Mesendoderm (in vitro differentiated cells): ENCODE measurements at regions not wholly inside any gene's neighbourhood (a gene's known extent, or its start where the extent isn't known, plus 50 kb on each side); places are given as distances from the start of the nearest gene placed in this dataset.
A peak's percentile ranks its signal among the peaks of the same experiment; 100 is the strongest.

Source experiments
- DNase-seq: peaks from one replicate; pipeline ENCODE4 v3.0.0; 2013
- H2AK5ac ChIP-seq: 2 replicates; pipeline ENCODE4 v1.6.1; 2013; ENCODE audit warnings: low read length, inconsistent platforms
- H2BK120ac ChIP-seq: 2 replicates; pipeline ENCODE4 v1.6.1; 2013; ENCODE audit warnings: low read depth, mild to moderate bottlenecking, low read length, moderate library complexity, mixed read lengths
- H2BK15ac ChIP-seq: replicated peaks from 2 replicates; pipeline ENCODE4 v1.6.1; 2013; ENCODE audit warnings: low read depth, mild to moderate bottlenecking, moderate library complexity
- H2BK5ac ChIP-seq: 2 replicates; pipeline ENCODE4 v1.6.1; 2013; ENCODE audit warnings: low read length, inconsistent platforms
- H3K18ac ChIP-seq: 2 replicates; pipeline ENCODE4 v1.6.1; 2013; ENCODE audit warnings: mild to moderate bottlenecking, low read length, mixed read lengths
- H3K23ac ChIP-seq: one replicate; pipeline ENCODE4 v1.6.1; 2013; ENCODE audit warnings: low read length
- H3K27ac ChIP-seq: 2 replicates; pipeline ENCODE4 v1.5.1; 2013; ENCODE audit warnings: low read depth, mild to moderate bottlenecking, inconsistent platforms, low read length, moderate library complexity
- H3K27me3 ChIP-seq: 2 replicates; pipeline ENCODE4 v1.6.1; 2013; ENCODE audit warnings: low read length, control low read depth, mild to moderate bottlenecking, inconsistent platforms; ENCODE audit not compliant: insufficient read depth, poor library complexity
- H3K36me3 ChIP-seq: 2 replicates; pipeline ENCODE4 v1.6.1; 2013; ENCODE audit warnings: low read length, inconsistent platforms; ENCODE audit not compliant: control insufficient read depth, insufficient read depth
- H3K4ac ChIP-seq: one replicate; pipeline ENCODE4 v1.6.1; 2013; ENCODE audit warnings: low read depth, mild to moderate bottlenecking, low read length, moderate library complexity
- H3K4me1 ChIP-seq: 2 replicates; pipeline ENCODE4 v1.6.1; 2013; ENCODE audit warnings: low read depth, low read length, inconsistent platforms; ENCODE audit not compliant: control insufficient read depth
- H3K4me2 ChIP-seq: 2 replicates; pipeline ENCODE4 v1.6.1; 2013; ENCODE audit warnings: low read length
- H3K4me3 ChIP-seq: 2 replicates; pipeline ENCODE4 v1.5.1; 2013; ENCODE audit warnings: mild to moderate bottlenecking, low read length
- H3K56ac ChIP-seq: one replicate; pipeline ENCODE4 v1.6.1; 2013; ENCODE audit warnings: low read length
- H3K79me1 ChIP-seq: 2 replicates; pipeline ENCODE4 v1.6.1; 2013; ENCODE audit warnings: low read length, inconsistent platforms
- H3K79me2 ChIP-seq: 2 replicates; pipeline ENCODE4 v1.6.1; 2013; ENCODE audit warnings: mild to moderate bottlenecking, low read length; ENCODE audit not compliant: control insufficient read depth, insufficient read depth
- H3K9ac ChIP-seq: 2 replicates; pipeline ENCODE4 v1.6.1; 2013; ENCODE audit warnings: low read length, inconsistent platforms
- H4K5ac ChIP-seq: one replicate; pipeline ENCODE4 v1.6.1; 2013; ENCODE audit warnings: low read length
- H4K8ac ChIP-seq: one replicate; pipeline ENCODE4 v1.6.1; 2013; ENCODE audit warnings: low read depth, mild to moderate bottlenecking, control low read depth, low read length, moderate library complexity
- WGBS: extraction: QIAGEN DNeasy Blood & Tissue Kit; methylation state at CpG from one replicate; pipeline ENCODE4 v1.1.7; 2013; ENCODE audit warnings: low lambda C conversion rate, missing lambda C conversion rate; ENCODE audit not compliant: insufficient coverage; ENCODE audit errors: extremely low coverage; 5-methylcytosine and 5-hydroxymethylcytosine counted together

- Histone ChIP-seq H3K4me2 (no peak overlapping the region), H2AK5ac (no peak overlapping the region), H3K56ac (no peak overlapping the region), H3K4ac (no peak overlapping the region), H2BK120ac (no peak overlapping the region), H4K8ac (no peak overlapping the region), H3K79me2 (no peaks in the 10 kb centered on the region), H3K18ac (no peak overlapping the region), H3K4me1 (peaks cover 6% of the 10 kb centered on the region), H2BK5ac (no peak overlapping the region), H3K36me3 (no peaks in the 10 kb centered on the region), H3K27ac (no peak overlapping the region), H4K5ac (no peak overlapping the region), H3K4me3 (no peak overlapping the region), H2BK15ac (no peak overlapping the region), H3K79me1 (no peaks in the 10 kb centered on the region), H3K9ac (no peak overlapping the region), H3K27me3 (no peaks in the 10 kb centered on the region), H3K23ac (no peak overlapping the region)
- no CpG with 5 or more reads among the region's 2 CpGs for WGBS
- DNase-seq, result no peak
Measured at GRCh38 chr6:113669606-113670005, 187.5 kb upstream of the MARCKS start.

- Histone ChIP-seq H2BK15ac (no peak overlapping the region), H3K4me2 (no peak overlapping the region), H4K8ac (no peak overlapping the region), H3K79me2 (no peaks in the 10 kb centered on the region), H3K4me1 (peaks cover 6% of the 10 kb centered on the region), H3K9ac (no peak overlapping the region), H3K27ac (no peak overlapping the region), H3K79me1 (no peaks in the 10 kb centered on the region), H2BK5ac (no peak overlapping the region), H4K5ac (no peak overlapping the region), H3K4ac (no peak overlapping the region), H3K23ac (no peak overlapping the region), H3K4me3 (no peak overlapping the region), H3K18ac (no peak overlapping the region), H2AK5ac (no peak overlapping the region), H3K36me3 (no peaks in the 10 kb centered on the region), H3K56ac (no peak overlapping the region), H2BK120ac (no peak overlapping the region), H3K27me3 (no peaks in the 10 kb centered on the region)
- no peak for DNase-seq
- WGBS, result no CpG with 5 or more reads among the region's 1 CpG
Measured at GRCh38 chr6:113671421-113671820, 185.7 kb upstream of the MARCKS start.

GRCh38 chr6:113672491-113673149 is 184.5 kb upstream of the MARCKS start:
- Histone ChIP-seq H4K8ac (no peak overlapping the region), H3K56ac (peak overlapping the region; percentile 53), H3K79me2 (no peaks in the 10 kb centered on the region), H4K5ac (no peak overlapping the region), H3K18ac (no peak overlapping the region), H3K4me3 (no peak overlapping the region), H3K23ac (no peak overlapping the region), H2BK120ac (no peak overlapping the region), H3K27me3 (no peaks in the 10 kb centered on the region), H3K36me3 (no peaks in the 10 kb centered on the region), H3K4ac (no peak overlapping the region), H3K4me2 (no peak overlapping the region), H3K79me1 (no peaks in the 10 kb centered on the region), H2BK15ac (no peak overlapping the region), H3K9ac (no peak overlapping the region), H2BK5ac (no peak overlapping the region), H2AK5ac (no peak overlapping the region), H3K4me1 (peaks cover 6% of the 10 kb centered on the region), H3K27ac (no peak overlapping the region)
- WGBS, result no CpG with 5 or more reads among the region's 8 CpGs
- DNase-seq, result peak; percentile 36

- H3K36me3 ChIP-seq, result no peaks in the 10 kb centered on the region
- H3K56ac ChIP-seq, result no peak overlapping the region
- H3K4me2 ChIP-seq, result no peak overlapping the region
- no CpG with 5 or more reads among the region's 4 CpGs for WGBS
- H3K4me3 ChIP-seq, result no peak overlapping the region
- H3K79me1 ChIP-seq, result no peaks in the 10 kb centered on the region
- H2BK15ac ChIP-seq, result no peak overlapping the region
- no peak overlapping the region for H3K4ac ChIP-seq
- no peaks in the 10 kb centered on the region for H3K79me2 ChIP-seq
- H3K27me3 ChIP-seq, result no peaks in the 10 kb centered on the region
- no peak overlapping the region for H4K5ac ChIP-seq
- H3K9ac ChIP-seq, result no peak overlapping the region
- DNase-seq, result no peak
- H3K4me1 ChIP-seq, result peaks cover 6% of the 10 kb centered on the region
- H3K27ac ChIP-seq, result no peak overlapping the region
- H3K18ac ChIP-seq, result no peak overlapping the region
- H3K23ac ChIP-seq, result no peak overlapping the region
- no peak overlapping the region for H2BK120ac ChIP-seq
- H2BK5ac ChIP-seq, result no peak overlapping the region
- H2AK5ac ChIP-seq, result no peak overlapping the region
- no peak overlapping the region for H4K8ac ChIP-seq
Measured at GRCh38 chr6:113674075-113674474, 183.1 kb upstream of the MARCKS start.

DNA sequence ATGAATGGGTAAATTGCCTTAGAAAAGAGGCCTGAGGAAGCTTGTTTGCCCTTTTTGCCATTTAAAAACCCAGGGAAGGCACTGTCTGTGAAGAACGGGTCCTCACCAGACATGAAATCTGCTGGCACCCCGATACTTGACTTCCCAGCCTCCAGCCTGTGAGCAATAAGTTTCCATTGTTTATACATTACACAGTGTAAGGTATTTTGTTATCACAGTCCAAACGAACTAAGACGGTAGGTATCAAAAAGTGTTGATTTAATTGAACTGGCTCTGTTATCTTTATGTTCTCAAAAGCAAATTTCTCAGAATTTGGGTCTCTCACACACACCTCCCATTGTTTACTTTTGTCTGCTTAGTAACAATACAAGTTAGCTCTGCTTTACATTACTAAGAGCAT is 181.1 kb upstream of the MARCKS start:
- no peak for DNase-seq
- WGBS, result no CpG with 5 or more reads among the region's 4 CpGs
- H3K27ac ChIP-seq, result no peak overlapping the region
- no peak overlapping the region for H3K4me2 ChIP-seq
- no peak overlapping the region for H3K4ac ChIP-seq
- H3K4me1 ChIP-seq, result peaks cover 6% of the 10 kb centered on the region
- no peak overlapping the region for H3K18ac ChIP-seq
- H3K36me3 ChIP-seq, result no peaks in the 10 kb centered on the region
- no peak overlapping the region for H3K9ac ChIP-seq
- no peak overlapping the region for H2BK5ac ChIP-seq
- no peak overlapping the region for H3K56ac ChIP-seq
- H2BK15ac ChIP-seq, result no peak overlapping the region
- H4K5ac ChIP-seq, result no peak overlapping the region
- H3K79me2 ChIP-seq, result no peaks in the 10 kb centered on the region
- H3K4me3 ChIP-seq, result no peak overlapping the region
- no peaks in the 10 kb centered on the region for H3K79me1 ChIP-seq
- no peak overlapping the region for H4K8ac ChIP-seq
- no peaks in the 10 kb centered on the region for H3K27me3 ChIP-seq
- H2BK120ac ChIP-seq, result no peak overlapping the region
- no peak overlapping the region for H3K23ac ChIP-seq
- no peak overlapping the region for H2AK5ac ChIP-seq

DNA sequence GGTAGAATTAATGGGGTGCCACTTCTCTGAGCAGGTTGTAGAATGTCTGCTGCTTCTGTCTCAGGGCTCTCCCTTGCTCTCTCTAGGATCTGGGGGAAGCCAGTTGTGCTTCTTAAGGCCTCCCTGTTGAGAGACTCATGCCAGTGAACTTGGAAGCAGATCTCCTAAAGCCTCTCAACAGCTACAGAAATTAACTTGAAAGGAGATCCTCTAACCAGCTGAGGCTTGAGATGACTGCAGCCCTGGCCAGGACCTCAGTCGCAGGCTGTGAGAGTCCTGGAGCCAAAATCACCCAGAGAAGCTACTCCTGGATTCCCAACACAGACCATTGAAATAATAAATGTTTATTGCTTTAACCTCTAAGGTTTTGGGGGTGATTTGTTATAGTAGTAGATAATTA is 180.2 kb upstream of the MARCKS start:
- peaks cover 6% of the 10 kb centered on the region for H3K4me1 ChIP-seq
- no peak overlapping the region for H2BK15ac ChIP-seq
- no peak overlapping the region for H2AK5ac ChIP-seq
- H3K79me2 ChIP-seq, result no peaks in the 10 kb centered on the region
- H3K36me3 ChIP-seq, result no peaks in the 10 kb centered on the region
- H3K23ac ChIP-seq, result no peak overlapping the region
- no peak overlapping the region for H2BK5ac ChIP-seq
- no peak overlapping the region for H3K4me2 ChIP-seq
- H3K27ac ChIP-seq, result no peak overlapping the region
- H2BK120ac ChIP-seq, result no peak overlapping the region
- no peak overlapping the region for H4K5ac ChIP-seq
- H4K8ac ChIP-seq, result no peak overlapping the region
- WGBS, result no CpG with 5 or more reads among the region's 1 CpG
- H3K18ac ChIP-seq, result peak overlapping the region; percentile 1
- H3K27me3 ChIP-seq, result no peaks in the 10 kb centered on the region
- no peak for DNase-seq
- H3K9ac ChIP-seq, result no peak overlapping the region
- H3K79me1 ChIP-seq, result no peaks in the 10 kb centered on the region
- no peak overlapping the region for H3K4ac ChIP-seq
- H3K4me3 ChIP-seq, result no peak overlapping the region
- H3K56ac ChIP-seq, result no peak overlapping the region
